Keratinocyte (primary cell): ENCODE measurements at regions not wholly inside any gene's neighbourhood (a gene's known extent, or its start where the extent isn't known, plus 50 kb on each side); places are given as distances from the start of the nearest gene placed in this dataset.

Source experiments
- DNase-seq: peaks from one replicate; pipeline ENCODE4 v3.0.0-alpha.2; 2011; ENCODE audit warnings: low read depth, missing footprints, low spot score
- FAIRE-seq: peaks from 2 replicates; lab custom pipeline; 2011; peaks lifted over from hg19 to GRCh38; lab: Jason Lieb, UNC
- H2AFZ ChIP-seq: 2 replicates; pipeline ENCODE4 v1.6.0; 2012; ENCODE audit warnings: low read length, control low read depth, inconsistent platforms; ENCODE audit not compliant: control insufficient read depth
- H3K27ac ChIP-seq: 2 replicates; pipeline ENCODE4 v1.5.1; 2011; ENCODE audit warnings: low read length; ENCODE audit not compliant: control insufficient read depth, insufficient read depth
- H3K27me3 ChIP-seq: 3 replicates; pipeline ENCODE4 v1.6.0; 2011; ENCODE audit warnings: low read length; ENCODE audit not compliant: control insufficient read depth, insufficient read depth; ENCODE audit errors: extremely low read depth
- H3K36me3 ChIP-seq, 2 experiments: 2 replicates in 1 of 2; 3 replicates in 1 of 2; pipeline ENCODE4 v1.5.1; 2011; ENCODE audit warnings: low read length in 2 of 2, mild to moderate bottlenecking in 1 of 2; ENCODE audit not compliant: control insufficient read depth in 2 of 2, insufficient read depth in 2 of 2; ENCODE audit errors: extremely low read depth in 1 of 2
- H3K4me1 ChIP-seq: 3 replicates; pipeline ENCODE4 v1.5.1; 2011; ENCODE audit warnings: low read length; ENCODE audit not compliant: control insufficient read depth, insufficient read depth; ENCODE audit errors: extremely low read depth
- H3K4me2 ChIP-seq: 3 replicates; pipeline ENCODE4 v1.6.0; 2011; ENCODE audit warnings: low read depth, low read length; ENCODE audit not compliant: control insufficient read depth, insufficient read depth; ENCODE audit errors: extremely low read depth
- H3K4me3 ChIP-seq, 3 experiments: fragments of 200-600 bp in 1 of 3; sonication (generic) in 1 of 3; 2 replicates in 2 of 3; 3 replicates in 1 of 3; pipeline ENCODE4 v1.5.1; 2011 to 2016; ENCODE audit warnings: low read length in 3 of 3, mild to moderate bottlenecking in 3 of 3, control low read depth in 2 of 3, inconsistent platforms in 1 of 3, low read depth in 1 of 3, mixed read lengths in 1 of 3, mixed run types in 1 of 3, moderate library complexity in 1 of 3; ENCODE audit not compliant: control insufficient read depth in 2 of 3, insufficient read depth in 2 of 3; ENCODE audit errors: extremely low read depth in 1 of 3
- H3K79me2 ChIP-seq: 2 replicates; pipeline ENCODE4 v1.6.0; 2012; ENCODE audit warnings: low read length; ENCODE audit not compliant: control insufficient read depth, insufficient read depth
- H3K9ac ChIP-seq: 3 replicates; pipeline ENCODE4 v1.6.0; 2011; ENCODE audit warnings: low read length; ENCODE audit not compliant: control insufficient read depth, insufficient read depth; ENCODE audit errors: extremely low read depth
- H3K9me1 ChIP-seq: 3 replicates; pipeline ENCODE4 v1.6.0; 2011; ENCODE audit warnings: low read length; ENCODE audit not compliant: control insufficient read depth, insufficient read depth; ENCODE audit errors: extremely low read depth
- H3K9me3 ChIP-seq: 2 replicates; pipeline ENCODE4 v1.5.1; 2012; ENCODE audit warnings: low read depth, low read length; ENCODE audit not compliant: control insufficient read depth
- H4K20me1 ChIP-seq: 3 replicates; pipeline ENCODE4 v1.6.0; 2011; ENCODE audit warnings: low read length; ENCODE audit not compliant: control insufficient read depth, insufficient read depth; ENCODE audit errors: extremely low read depth
- CTCF ChIP-seq, 3 experiments: IDR thresholded peaks in 1 of 3; conservative IDR thresholded peaks in 1 of 3; optimal IDR thresholded peaks in 1 of 3; 2 replicates in 2 of 3; 3 replicates in 1 of 3; pipeline versions ENCODE3 to v1.5.1; 2011; ENCODE audit warnings: low read length in 3 of 3, mild to moderate bottlenecking in 3 of 3, moderate library complexity in 2 of 3, control low read depth in 1 of 3, inconsistent platforms in 1 of 3; ENCODE audit not compliant: insufficient read depth in 2 of 3; ENCODE audit errors: extremely low read depth in 1 of 3
- EZH2 ChIP-seq: IDR thresholded peaks from one replicate; pipeline ENCODE4 v1.6.1; 2012; ENCODE audit warnings: inconsistent platforms, mild to moderate bottlenecking, low read length, moderate library complexity
- dilution Hi-C: fragments of 300-500 bp; cut with MboI; formaldehyde crosslinking; loops from one replicate; pipeline ENCODE4 v1.7.0; 2020; ENCODE audit warnings: low sequenced_read_pairs; ENCODE audit not compliant: extremely low pct_ligation_motif_present

DNA sequence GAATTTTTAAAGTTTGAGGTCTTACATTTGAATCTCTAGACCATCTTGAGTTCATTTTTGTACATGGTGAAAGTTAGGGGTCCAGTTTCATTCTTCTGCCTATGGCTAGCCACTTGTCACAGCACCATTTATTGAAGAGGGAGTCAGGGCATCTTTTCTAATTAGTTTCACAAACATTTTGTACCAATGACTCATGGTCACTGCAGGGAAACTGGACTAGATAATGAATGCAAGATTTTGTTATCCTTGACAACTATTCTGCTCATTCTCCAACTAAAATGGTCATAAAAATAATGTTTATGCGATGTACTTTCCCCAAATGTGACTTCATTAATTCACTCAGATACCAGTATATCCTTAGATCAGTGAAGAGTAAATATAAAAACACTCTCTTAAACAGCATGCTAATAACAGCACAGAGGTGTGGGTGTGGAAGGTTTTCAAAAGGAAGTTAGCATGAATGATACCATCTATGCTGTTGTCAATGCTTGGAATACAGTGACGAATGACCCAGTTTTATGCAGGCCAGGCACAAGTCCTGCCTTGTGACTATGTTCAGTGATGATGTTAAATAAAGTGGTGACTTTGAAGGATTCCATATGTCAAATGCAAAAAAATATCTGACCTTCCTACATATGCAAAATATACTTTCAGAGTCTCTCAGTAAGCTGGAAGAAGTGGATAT lies 314.9 kb upstream of the TMCO5A start:
- Histone ChIP-seq H3K4me3 (no peak overlapping the region), H4K20me1 (no peaks in the 10 kb centered on the region), H3K4me2 (no peak overlapping the region), H3K4me1 (no peaks in the 10 kb centered on the region), H3K9me1 (no peaks in the 10 kb centered on the region), H3K9me3 (no peaks in the 10 kb centered on the region), H3K36me3 (no peaks in the 10 kb centered on the region), H3K9ac (no peak overlapping the region), H2AFZ (no peak overlapping the region), H3K27me3 (no peaks in the 10 kb centered on the region), H3K27ac (no peak overlapping the region), H3K79me2 (no peaks in the 10 kb centered on the region)
- no peak for TF ChIP-seq EZH2
- no peak for TF ChIP-seq CTCF (optimal IDR thresholded peaks at IDR 0.05 in 1 of 3, IDR thresholded peaks at IDR 0.05 in 1 of 3, conservative IDR thresholded peaks at IDR 0.05 in 1 of 3; ENCODE audit: extremely low read depth in 1 of 3, insufficient read depth in 2 of 3, low read length in 3 of 3)
- dilution Hi-C loops: no loop called here
- FAIRE-seq (no peak), DNase-seq (no peak)

- Histone ChIP-seq H3K9ac (no peak overlapping the region), H3K9me3 (no peaks in the 10 kb centered on the region), H3K79me2 (no peaks in the 10 kb centered on the region), H3K9me1 (no peaks in the 10 kb centered on the region), H3K27ac (no peak overlapping the region), H3K4me2 (no peak overlapping the region), H3K36me3 (no peaks in the 10 kb centered on the region), H4K20me1 (no peaks in the 10 kb centered on the region), H2AFZ (no peak overlapping the region), H3K4me1 (no peaks in the 10 kb centered on the region), H3K27me3 (no peaks in the 10 kb centered on the region), H3K4me3 (no peak overlapping the region)
- no peak for TF ChIP-seq EZH2
- no peak for TF ChIP-seq CTCF (optimal IDR thresholded peaks at IDR 0.05 in 1 of 3, IDR thresholded peaks at IDR 0.05 in 1 of 3, conservative IDR thresholded peaks at IDR 0.05 in 1 of 3; ENCODE audit: extremely low read depth in 1 of 3, insufficient read depth in 2 of 3, low read length in 3 of 3)
- FAIRE-seq (no peak), DNase-seq (no peak)
- dilution Hi-C loops: no loop called here
Observed at GRCh38 chr15:37625576-37625975, 308.9 kb upstream of the TMCO5A start.
